ENCODE measurements at regions not wholly inside any gene's neighbourhood (a gene's known extent, or its start where the extent isn't known, plus 50 kb on each side); places are given as distances from the start of the nearest gene placed in this dataset.
A peak's percentile ranks its signal among the peaks of the same experiment; 100 is the strongest.
"Not testable (repeated sequence)": the region's sequence is repeated elsewhere in the genome, so short reads cannot be mapped to it uniquely, and the experiment has no call there.

DNA sequence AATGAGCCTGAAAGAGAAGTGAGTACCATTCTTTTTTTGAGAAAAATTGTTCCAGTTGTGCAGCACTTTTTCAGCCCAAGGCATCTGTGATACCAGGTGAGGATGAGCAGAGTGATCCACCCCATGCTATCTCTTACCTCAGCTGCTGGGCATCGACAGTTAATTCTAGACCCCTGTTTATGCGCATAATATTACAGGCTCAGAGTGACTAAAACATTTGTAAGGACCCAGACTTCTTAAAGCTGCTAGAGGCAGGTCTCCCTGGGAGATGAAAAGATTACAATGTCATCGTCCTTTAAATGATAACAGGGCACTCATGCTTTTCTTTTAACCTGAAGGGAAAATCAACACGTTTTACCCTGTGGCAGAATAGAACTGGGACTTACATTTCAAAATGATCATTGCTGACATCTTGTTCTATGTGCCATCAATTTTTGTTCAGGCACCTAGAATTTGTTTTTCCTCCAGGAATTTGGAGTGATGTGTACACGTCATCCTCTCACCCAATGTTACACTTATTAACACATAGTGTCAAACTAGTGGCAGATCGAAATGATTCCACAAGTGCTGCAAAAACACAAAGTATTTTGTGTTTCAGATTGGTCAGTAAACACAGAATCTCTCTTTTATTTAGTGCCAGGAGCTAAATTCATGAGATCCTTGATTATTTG is 684.6 kb downstream of the UTRN start:
- H3K27ac ChIP-seq, result no peak overlapping the region
- H3K27me3 ChIP-seq (replicated peaks), result no peaks in the 10 kb centered on the region
- no peak for DNase-seq (ENCODE audit: low read depth in 1 of 2, low spot score in 2 of 2)
- H3K9me3 ChIP-seq (replicated peaks), result no peaks in the 10 kb centered on the region
- H3K4me1 ChIP-seq (replicated peaks), result no peaks in the 10 kb centered on the region
- H3K36me3 ChIP-seq, result no peaks in the 10 kb centered on the region
- H3K4me3 ChIP-seq, result no peak overlapping the region

DNA sequence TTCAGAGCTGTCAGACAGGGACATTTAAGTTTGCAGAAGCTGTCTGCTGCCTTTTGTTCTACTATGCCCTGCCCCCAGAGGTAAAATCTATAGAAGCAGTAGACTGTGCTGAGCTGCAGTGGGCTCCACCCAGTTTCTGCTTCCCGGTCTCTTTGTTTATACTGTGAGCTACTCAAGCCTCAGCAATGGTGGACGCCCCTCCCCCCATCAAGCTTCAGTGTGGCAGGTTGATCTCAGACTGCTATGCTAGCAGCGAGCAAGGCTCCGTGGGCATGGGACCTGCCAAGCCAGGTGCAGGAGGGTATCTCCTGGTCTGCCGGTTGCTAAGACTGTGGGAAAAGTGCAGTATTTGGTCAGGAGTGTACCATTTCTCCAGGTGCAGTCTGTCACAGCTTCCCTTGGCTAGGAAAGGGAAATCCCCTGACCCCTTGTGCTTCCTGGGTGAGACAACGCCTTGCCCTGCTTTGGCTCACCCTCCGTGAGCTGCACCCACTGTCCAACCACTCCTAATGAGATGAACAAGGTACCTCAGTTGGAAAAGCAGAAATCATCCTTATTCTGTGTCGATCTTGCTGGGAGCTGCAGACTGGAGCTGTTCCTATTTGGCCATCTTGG is 692.2 kb downstream of the UTRN start:
- H3K4me1 ChIP-seq (replicated peaks); H3K27ac ChIP-seq; H3K27me3 ChIP-seq (replicated peaks); H3K36me3 ChIP-seq; H3K9me3 ChIP-seq (replicated peaks); H3K4me3 ChIP-seq: not testable (repeated sequence)
- peak; percentile 34 to 64 for DNase-seq (ENCODE audit: low read depth in 1 of 2, low spot score in 2 of 2)

DNA sequence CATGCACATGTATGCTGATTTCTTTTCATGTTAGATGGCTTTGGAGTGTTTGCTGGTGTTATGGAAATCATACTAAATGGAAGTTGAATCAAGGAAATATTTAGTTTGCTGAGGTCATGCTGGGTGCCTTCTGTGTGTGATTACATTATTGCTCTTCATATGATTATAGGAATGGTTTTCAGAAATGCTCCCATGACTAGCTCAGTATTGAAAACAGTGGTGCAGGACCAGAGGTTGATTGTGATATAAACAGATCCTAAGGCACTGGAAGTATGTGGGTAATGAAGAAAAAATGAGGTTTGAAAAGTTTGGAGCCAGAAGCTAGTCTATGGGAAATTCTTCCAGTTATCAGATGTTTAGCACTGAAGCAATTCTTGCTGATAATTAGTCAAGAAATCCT is 693.1 kb downstream of the UTRN start:
- H3K4me1 ChIP-seq (replicated peaks), result peaks cover 9% of the 10 kb centered on the region
- DNase-seq (ENCODE audit: low read depth in 1 of 2, low spot score in 2 of 2), result no peak
- no peaks in the 10 kb centered on the region for H3K27me3 ChIP-seq (replicated peaks)
- H3K4me3 ChIP-seq, result no peak overlapping the region
- H3K27ac ChIP-seq, result no peak overlapping the region
- no peaks in the 10 kb centered on the region for H3K36me3 ChIP-seq
- H3K9me3 ChIP-seq (replicated peaks), result no peaks in the 10 kb centered on the region

GRCh38 chr6:144986271-144986670 is 701.1 kb downstream of the UTRN start:
- no peaks in the 10 kb centered on the region for H3K36me3 ChIP-seq
- no peaks in the 10 kb centered on the region for H3K4me1 ChIP-seq (replicated peaks)
- no peak overlapping the region for H3K27ac ChIP-seq
- H3K27me3 ChIP-seq (replicated peaks), result no peaks in the 10 kb centered on the region
- no peak overlapping the region for H3K4me3 ChIP-seq
- no peaks in the 10 kb centered on the region for H3K9me3 ChIP-seq (replicated peaks)
- DNase-seq (ENCODE audit: low read depth in 1 of 2, low spot score in 2 of 2), result no peak

DNA sequence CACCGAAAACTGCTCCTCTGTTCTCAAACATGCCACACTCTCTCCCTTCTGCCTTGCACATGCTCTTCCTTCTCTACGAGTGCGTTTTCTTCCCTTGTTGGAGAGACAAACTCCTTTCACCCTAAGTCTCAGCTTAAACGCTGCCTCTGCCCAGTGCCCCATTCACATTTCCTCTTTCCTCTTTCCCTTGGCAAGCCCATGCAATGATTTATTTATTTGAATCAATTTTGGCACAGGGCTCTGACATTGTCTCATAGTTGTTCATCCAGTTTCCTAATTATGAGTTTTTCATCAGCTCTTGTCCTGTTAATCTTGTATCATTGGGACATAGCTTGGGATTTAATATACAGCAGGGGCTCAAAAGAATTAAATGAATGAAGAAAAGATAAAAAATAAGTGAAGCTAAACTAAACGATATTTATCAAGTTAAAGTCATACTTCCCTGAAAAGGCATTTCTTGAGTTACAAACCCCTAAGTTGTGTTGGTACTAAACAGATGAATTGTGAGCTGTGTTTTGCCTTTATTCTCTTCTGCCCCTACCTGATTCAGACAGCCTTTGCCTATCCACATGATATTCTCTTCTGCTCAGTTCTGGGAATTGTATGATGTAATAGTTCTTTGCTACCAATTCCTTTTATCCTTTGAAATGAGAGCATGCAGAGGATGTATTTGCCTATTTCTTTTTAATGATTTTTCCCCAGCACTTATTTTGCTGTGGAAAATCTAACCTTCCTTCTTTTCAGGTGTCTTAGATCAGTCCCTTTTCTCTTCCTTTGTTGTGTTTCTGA is 704.4 kb downstream of the UTRN start:
- Histone ChIP-seq H3K4me3 (no peak overlapping the region), H3K27ac (no peak overlapping the region), H3K36me3 (no peaks in the 10 kb centered on the region), H3K27me3 (replicated peaks) (no peaks in the 10 kb centered on the region), H3K9me3 (replicated peaks) (no peaks in the 10 kb centered on the region), H3K4me1 (replicated peaks) (no peaks in the 10 kb centered on the region)
- no peak for DNase-seq (ENCODE audit: low read depth in 1 of 2, low spot score in 2 of 2)

DNA sequence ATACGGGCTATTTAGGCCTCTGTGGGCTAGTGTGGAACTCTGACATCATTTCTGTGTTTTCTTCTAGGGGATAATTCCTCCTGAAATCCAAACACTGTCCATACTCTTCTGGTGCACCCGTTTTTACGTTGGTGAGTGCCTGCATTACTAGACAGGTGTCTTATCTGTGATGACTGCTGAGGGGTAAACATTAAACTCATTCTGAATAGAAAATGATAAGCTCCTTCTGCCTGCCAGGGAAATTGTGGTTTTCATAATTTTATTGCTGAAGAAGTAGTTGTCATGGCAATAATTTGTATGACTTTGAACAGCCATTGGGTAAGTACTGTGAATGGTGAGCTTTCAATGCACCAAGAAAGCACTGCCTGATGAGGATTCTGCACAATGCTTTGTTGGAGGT is 705.6 kb downstream of the UTRN start:
- Histone ChIP-seq H3K36me3 (no peaks in the 10 kb centered on the region), H3K4me3 (no peak overlapping the region), H3K9me3 (replicated peaks) (no peaks in the 10 kb centered on the region), H3K27ac (no peak overlapping the region), H3K4me1 (replicated peaks) (no peaks in the 10 kb centered on the region), H3K27me3 (replicated peaks) (no peaks in the 10 kb centered on the region)
- DNase-seq (ENCODE audit: low read depth in 1 of 2, low spot score in 2 of 2), result no peak

DNA sequence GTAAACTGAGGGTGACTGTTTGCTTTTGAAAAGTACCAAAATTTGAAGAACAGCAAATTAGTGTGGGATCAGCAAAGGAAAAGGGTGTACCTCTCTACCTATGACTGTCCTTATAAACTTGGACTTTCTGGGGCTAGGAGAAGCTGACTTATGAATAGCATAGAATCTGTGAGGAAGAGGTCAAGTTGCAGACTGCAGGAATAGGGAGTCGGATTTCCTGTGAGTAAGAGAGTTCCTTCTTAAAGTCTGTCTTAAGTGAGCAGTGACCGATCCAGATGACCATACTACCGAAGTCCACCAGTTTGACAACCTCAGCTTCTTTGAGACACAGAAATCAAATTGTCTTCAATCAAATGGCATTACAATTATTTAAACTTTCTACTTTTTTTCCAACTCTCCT is 708.7 kb downstream of the UTRN start:
- H3K9me3 ChIP-seq (replicated peaks), result no peaks in the 10 kb centered on the region
- no peaks in the 10 kb centered on the region for H3K4me1 ChIP-seq (replicated peaks)
- H3K27me3 ChIP-seq (replicated peaks), result no peaks in the 10 kb centered on the region
- H3K4me3 ChIP-seq, result no peak overlapping the region
- H3K27ac ChIP-seq, result no peak overlapping the region
- DNase-seq (ENCODE audit: low read depth in 1 of 2, low spot score in 2 of 2), result no peak
- H3K36me3 ChIP-seq, result no peaks in the 10 kb centered on the region

DNA sequence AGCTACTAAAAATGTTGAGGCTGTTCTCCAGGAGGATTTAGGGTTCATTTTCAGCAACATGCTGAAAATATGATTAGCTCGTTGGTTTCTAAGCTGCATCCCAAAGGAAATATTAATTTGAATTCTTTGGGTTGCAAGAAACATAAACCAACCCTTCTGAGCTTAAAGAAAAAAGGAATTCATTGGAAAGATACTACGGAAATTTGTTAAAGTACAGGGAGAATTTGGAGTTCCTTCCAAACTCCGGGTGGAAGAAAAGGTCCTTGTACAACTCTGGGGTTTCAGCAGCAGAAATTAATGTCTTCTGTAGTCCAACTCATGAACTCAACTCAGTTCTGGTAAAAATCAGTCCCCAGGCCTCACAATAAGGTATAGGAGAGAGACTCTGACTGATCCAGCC is 712.9 kb downstream of the UTRN start:
- Histone ChIP-seq H3K4me3 (no peak overlapping the region), H3K9me3 (replicated peaks) (no peaks in the 10 kb centered on the region), H3K27me3 (replicated peaks) (no peaks in the 10 kb centered on the region), H3K4me1 (replicated peaks) (no peaks in the 10 kb centered on the region), H3K36me3 (no peaks in the 10 kb centered on the region), H3K27ac (no peak overlapping the region)
- DNase-seq (ENCODE audit: low read depth in 1 of 2, low spot score in 2 of 2), result no peak

DNA sequence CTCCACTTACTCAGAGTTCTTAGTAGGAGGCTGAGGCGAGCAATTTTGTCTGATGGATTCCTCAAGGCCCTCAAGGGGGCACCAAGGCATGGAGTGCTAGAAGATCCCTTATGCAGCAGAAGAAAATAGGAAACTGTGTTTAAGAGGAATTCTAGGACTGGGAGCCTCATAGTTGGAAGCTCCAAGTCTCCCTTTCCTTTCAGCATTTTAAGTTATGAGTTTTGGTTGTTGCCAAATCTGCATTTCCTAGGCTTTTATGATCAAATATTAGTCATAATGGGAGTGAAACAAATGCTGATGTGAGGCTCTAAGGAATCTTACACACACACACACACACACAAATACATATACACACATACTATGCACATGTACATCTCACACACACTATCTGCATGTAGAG is 714.0 kb downstream of the UTRN start:
- no peak for DNase-seq (ENCODE audit: low read depth in 1 of 2, low spot score in 2 of 2)
- H3K36me3 ChIP-seq, result no peaks in the 10 kb centered on the region
- no peak overlapping the region for H3K27ac ChIP-seq
- H3K4me1 ChIP-seq (replicated peaks), result no peaks in the 10 kb centered on the region
- H3K27me3 ChIP-seq (replicated peaks), result no peaks in the 10 kb centered on the region
- no peaks in the 10 kb centered on the region for H3K9me3 ChIP-seq (replicated peaks)
- no peak overlapping the region for H3K4me3 ChIP-seq

GRCh38 chr6:145003145-145003544 is 718.0 kb downstream of the UTRN start:
- Histone ChIP-seq H3K27me3 (replicated peaks) (no peaks in the 10 kb centered on the region), H3K36me3 (no peaks in the 10 kb centered on the region), H3K27ac (no peak overlapping the region), H3K4me3 (no peak overlapping the region), H3K4me1 (replicated peaks) (no peaks in the 10 kb centered on the region), H3K9me3 (replicated peaks) (no peaks in the 10 kb centered on the region)
- no peak for DNase-seq (ENCODE audit: low read depth in 1 of 2, low spot score in 2 of 2)

- Histone ChIP-seq H3K36me3 (no peaks in the 10 kb centered on the region), H3K4me1 (replicated peaks) (peaks cover 6% of the 10 kb centered on the region), H3K9me3 (replicated peaks) (no peaks in the 10 kb centered on the region), H3K27me3 (replicated peaks) (no peaks in the 10 kb centered on the region), H3K27ac (no peak overlapping the region), H3K4me3 (no peak overlapping the region)
- DNase-seq (ENCODE audit: low read depth in 1 of 2, low spot score in 2 of 2), result no peak
Observed at GRCh38 chr6:145006914-145007313, 721.8 kb downstream of the UTRN start.

- no peaks in the 10 kb centered on the region for H3K36me3 ChIP-seq
- H3K4me1 ChIP-seq (replicated peaks), result peaks cover 16% of the 10 kb centered on the region
- DNase-seq (ENCODE audit: low read depth in 1 of 2, low spot score in 2 of 2), result no peak
- H3K4me3 ChIP-seq, result no peak overlapping the region
- H3K27ac ChIP-seq, result no peak overlapping the region
- H3K27me3 ChIP-seq (replicated peaks), result no peaks in the 10 kb centered on the region
- no peaks in the 10 kb centered on the region for H3K9me3 ChIP-seq (replicated peaks)
Observed at GRCh38 chr6:145008715-145009114, 723.6 kb downstream of the UTRN start.

DNA sequence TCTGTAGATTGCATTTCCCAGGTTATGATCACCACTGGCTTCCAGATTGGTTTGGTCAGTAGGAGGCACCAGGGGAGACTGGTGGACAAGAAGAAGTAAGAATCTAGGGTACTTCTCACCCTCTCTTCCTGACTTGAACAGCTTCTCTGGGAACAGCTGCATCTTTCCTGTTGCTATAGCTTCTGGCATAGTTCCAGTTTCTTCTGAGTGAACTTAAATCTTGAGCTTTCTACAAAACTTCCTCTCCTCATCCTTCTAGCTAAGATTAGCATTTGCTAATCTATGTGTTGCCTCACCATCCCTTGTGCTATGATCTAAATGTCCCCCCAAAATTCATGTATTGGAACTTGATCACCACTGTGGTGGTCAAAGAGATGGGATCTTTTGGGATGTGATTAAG is 724.6 kb downstream of the UTRN start:
- Histone ChIP-seq H3K4me1 (replicated peaks) (peaks cover 17% of the 10 kb centered on the region), H3K27ac (no peak overlapping the region), H3K4me3 (no peak overlapping the region), H3K27me3 (replicated peaks) (no peaks in the 10 kb centered on the region), H3K9me3 (replicated peaks) (no peaks in the 10 kb centered on the region), H3K36me3 (no peaks in the 10 kb centered on the region)
- no peak for DNase-seq (ENCODE audit: low read depth in 1 of 2, low spot score in 2 of 2)

DNA sequence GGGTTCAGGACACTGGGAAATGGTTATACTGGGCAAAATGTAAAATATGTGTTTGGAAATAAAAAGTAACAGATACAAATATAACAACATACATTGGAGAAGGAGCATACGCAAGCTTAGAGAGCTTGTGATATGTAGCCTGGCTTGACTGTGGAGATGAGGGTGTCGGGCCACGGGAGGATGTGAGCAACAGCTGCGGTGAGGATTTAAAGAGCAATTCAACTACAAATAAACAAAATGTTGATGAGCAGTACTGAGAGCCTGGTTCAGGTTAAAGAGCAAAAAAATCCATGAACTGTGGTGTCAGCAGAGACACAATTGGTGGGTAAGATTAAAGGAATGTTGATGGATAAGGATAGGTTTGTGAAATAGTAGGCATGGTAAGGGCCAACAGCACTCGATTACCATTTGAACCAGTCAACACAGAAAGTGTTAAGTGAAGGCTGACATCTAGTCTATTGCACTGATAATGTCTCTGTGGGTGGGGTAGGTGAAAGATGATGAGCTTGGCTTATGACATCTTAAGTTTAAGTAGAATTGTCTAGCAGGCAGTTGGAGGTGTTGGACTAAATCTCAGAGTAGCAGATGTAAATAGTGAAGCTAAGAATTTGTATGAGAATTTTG is 723.2 kb downstream of the EPM2A start:
- no peak overlapping the region for H3K27ac ChIP-seq
- no peaks in the 10 kb centered on the region for H3K36me3 ChIP-seq
- H3K4me1 ChIP-seq (replicated peaks), result peaks cover 40% of the 10 kb centered on the region
- no peaks in the 10 kb centered on the region for H3K27me3 ChIP-seq (replicated peaks)
- peak; percentile 64 to 65 for DNase-seq (ENCODE audit: low read depth in 1 of 2, low spot score in 2 of 2)
- no peaks in the 10 kb centered on the region for H3K9me3 ChIP-seq (replicated peaks)
- H3K4me3 ChIP-seq, result no peak overlapping the region

All from SJSA1 (cell line).